Mesenchymal stem cell (in vitro differentiated cells and primary cell): ENCODE measurements at regions not wholly inside any gene's neighbourhood (a gene's known extent, or its start where the extent isn't known, plus 50 kb on each side); places are given as distances from the start of the nearest gene placed in this dataset.

Experiments
- DNase-seq: peaks from one replicate; pipeline ENCODE4 v3.0.0-alpha.2; 2013
- H2AFZ ChIP-seq: one replicate; pipeline ENCODE4 v1.6.1; 2013; ENCODE audit warnings: low read depth, mild to moderate bottlenecking, control low read depth, inconsistent platforms, low read length, moderate library complexity
- H2AK5ac ChIP-seq: 2 replicates; pipeline ENCODE4 v1.6.1; 2013; ENCODE audit warnings: low read length, moderate library complexity, mild to moderate bottlenecking, inconsistent platforms; ENCODE audit not compliant: severe bottlenecking
- H2BK120ac ChIP-seq: one replicate; pipeline ENCODE4 v1.6.1; 2013; ENCODE audit warnings: low read depth, mild to moderate bottlenecking, inconsistent platforms, low read length, moderate library complexity
- H2BK12ac ChIP-seq, 2 experiments: one replicate each; pipeline ENCODE4 v1.6.1; 2013; ENCODE audit warnings: inconsistent platforms in 2 of 2, low read length in 2 of 2, mild to moderate bottlenecking in 2 of 2, moderate library complexity in 2 of 2, control low read depth in 1 of 2
- H2BK15ac ChIP-seq: one replicate; pipeline ENCODE4 v1.6.1; 2013; ENCODE audit warnings: mild to moderate bottlenecking, low read depth, inconsistent platforms; ENCODE audit not compliant: poor library complexity, severe bottlenecking
- H2BK5ac ChIP-seq: 2 replicates; pipeline ENCODE4 v1.6.1; 2013; ENCODE audit warnings: low read depth, mild to moderate bottlenecking, low read length, control low read depth, inconsistent platforms; ENCODE audit not compliant: poor library complexity, severe bottlenecking
- H3K14ac ChIP-seq, 2 experiments: one replicate each; pipeline ENCODE4 v1.6.1; 2013; ENCODE audit warnings: inconsistent platforms in 2 of 2, low read length in 2 of 2, control low read depth in 1 of 2, mild to moderate bottlenecking in 1 of 2, moderate library complexity in 1 of 2
- H3K18ac ChIP-seq, 2 experiments: one replicate each; pipeline ENCODE4 v1.6.1; 2013; ENCODE audit warnings: inconsistent platforms in 2 of 2, low read length in 2 of 2, control low read depth in 1 of 2, low read depth in 1 of 2, mild to moderate bottlenecking in 1 of 2
- H3K23ac ChIP-seq, 2 experiments: one replicate each; pipeline ENCODE4 v1.6.1; 2013; ENCODE audit warnings: inconsistent platforms in 2 of 2, low read length in 2 of 2, mild to moderate bottlenecking in 2 of 2, moderate library complexity in 2 of 2, control low read depth in 1 of 2
- H3K27ac ChIP-seq: 2 replicates; pipeline ENCODE4 v1.5.1; 2013; ENCODE audit warnings: mild to moderate bottlenecking, moderate library complexity, low read length, control low read depth, inconsistent platforms; ENCODE audit not compliant: poor library complexity, severe bottlenecking
- H3K27me3 ChIP-seq, 2 experiments: 2 replicates each; pipeline versions ENCODE4 v1.6.1 to v1.7.0; 2013; ENCODE audit warnings: low read length in 2 of 2, mild to moderate bottlenecking in 2 of 2, moderate library complexity in 2 of 2, control low read depth in 1 of 2, inconsistent platforms in 1 of 2; ENCODE audit not compliant: control insufficient read depth in 1 of 2, insufficient read depth in 1 of 2
- H3K36me3 ChIP-seq, 2 experiments: 2 replicates each; pipeline versions ENCODE4 v1.6.1 to v1.7.0; 2013; ENCODE audit warnings: low read length in 2 of 2, control low read depth in 1 of 2, inconsistent platforms in 1 of 2, low read depth in 1 of 2, mild to moderate bottlenecking in 1 of 2; ENCODE audit not compliant: insufficient read depth in 2 of 2, control insufficient read depth in 1 of 2
- H3K4ac ChIP-seq, 2 experiments: one replicate each; pipeline ENCODE4 v1.6.1; 2013; ENCODE audit warnings: inconsistent platforms in 2 of 2, low read length in 2 of 2, mild to moderate bottlenecking in 2 of 2, moderate library complexity in 2 of 2, control low read depth in 1 of 2, low read depth in 1 of 2
- H3K4me1 ChIP-seq: 2 replicates; pipeline ENCODE4 v1.6.1; 2013; ENCODE audit warnings: low read depth, low read length, control low read depth; ENCODE audit not compliant: control insufficient read depth, insufficient read depth
- H3K4me2 ChIP-seq: 2 replicates; pipeline ENCODE4 v1.6.1; 2013; ENCODE audit warnings: low read length, mild to moderate bottlenecking, inconsistent platforms; ENCODE audit not compliant: poor library complexity, severe bottlenecking
- H3K4me3 ChIP-seq, 2 experiments: 2 replicates each; pipeline versions ENCODE4 v1.5.1 to v1.7.0; 2013; ENCODE audit warnings: low read length in 2 of 2, mild to moderate bottlenecking in 2 of 2, control low read depth in 1 of 2, low read depth in 1 of 2; ENCODE audit not compliant: insufficient read depth in 1 of 2
- H3K79me1 ChIP-seq: replicated peaks from 2 replicates; pipeline ENCODE4 v1.6.1; 2013; ENCODE audit warnings: mild to moderate bottlenecking, control low read depth, low read length, inconsistent platforms; ENCODE audit not compliant: poor library complexity, severe bottlenecking
- H3K9ac ChIP-seq: 2 replicates; pipeline ENCODE4 v1.7.0; 2013; ENCODE audit warnings: mild to moderate bottlenecking, low read length, moderate library complexity
- H3K9me3 ChIP-seq: 2 replicates; pipeline ENCODE4 v1.7.0; 2013; ENCODE audit warnings: mild to moderate bottlenecking, low read length; ENCODE audit not compliant: control insufficient read depth
- H4K8ac ChIP-seq: one replicate; pipeline ENCODE4 v1.6.1; 2013; ENCODE audit warnings: inconsistent platforms, mild to moderate bottlenecking, low read length, moderate library complexity
- H4K91ac ChIP-seq: one replicate; pipeline ENCODE4 v1.6.1; 2013; ENCODE audit warnings: mild to moderate bottlenecking, low read length, inconsistent platforms
- WGBS: methylation state at CpG from one replicate; pipeline ENCODE4 v1.1.7; 2013; ENCODE audit warnings: mixed read lengths; 5-methylcytosine and 5-hydroxymethylcytosine counted together

- H3K18ac ChIP-seq, result no peak overlapping the region
- H3K9ac ChIP-seq, result peak overlapping the region; percentile 88
- no peaks in the 10 kb centered on the region for H3K4me1 ChIP-seq
- H3K27me3 ChIP-seq, result no peaks in the 10 kb centered on the region
- no peaks in the 10 kb centered on the region for H3K36me3 ChIP-seq
- H2BK15ac ChIP-seq, result no peak overlapping the region
- no peak overlapping the region for H3K4me2 ChIP-seq
- no peak overlapping the region for H2BK120ac ChIP-seq
- peaks cover 3% of the 10 kb centered on the region for H3K9me3 ChIP-seq
- no peak overlapping the region for H3K4ac ChIP-seq
- H4K8ac ChIP-seq, result no peak overlapping the region
- 75% methylated on average over 1 of the region's 1 CpG for WGBS
- no peak overlapping the region for H3K23ac ChIP-seq
- no peak overlapping the region for H3K27ac ChIP-seq
- no peak overlapping the region for H2BK12ac ChIP-seq
- H3K4me3 ChIP-seq, result peak overlapping the region in 1 of 2 experiments; percentile 58
- H2AK5ac ChIP-seq, result no peak overlapping the region
- DNase-seq, result no peak
- H2BK5ac ChIP-seq, result no peak overlapping the region
- H3K79me1 ChIP-seq, result no peaks in the 10 kb centered on the region
- no peak overlapping the region for H4K91ac ChIP-seq
- H3K14ac ChIP-seq, result no peak overlapping the region
- no peak overlapping the region for H2AFZ ChIP-seq
These were observed 363.3 kb downstream of the ZNF516 start for GRCh38 chr18:76131738-76132137.

GRCh38 chr18:76130845-76131244 lies 364.2 kb downstream of the ZNF516 start:
- no peak overlapping the region for H3K14ac ChIP-seq
- H3K4me1 ChIP-seq, result no peaks in the 10 kb centered on the region
- DNase-seq, result no peak
- no peak overlapping the region for H4K8ac ChIP-seq
- H2AK5ac ChIP-seq, result no peak overlapping the region
- H3K23ac ChIP-seq, result no peak overlapping the region
- peak overlapping the region; percentile 88 for H3K9ac ChIP-seq
- no peak overlapping the region for H2AFZ ChIP-seq
- WGBS, result 89% methylated on average over 13 of the region's 13 CpGs
- no peak overlapping the region for H3K27ac ChIP-seq
- H2BK120ac ChIP-seq, result no peak overlapping the region
- no peak overlapping the region for H2BK15ac ChIP-seq
- no peak overlapping the region for H3K4ac ChIP-seq
- peak overlapping the region in 1 of 2 experiments; percentile 58 for H3K4me3 ChIP-seq
- no peak overlapping the region for H3K4me2 ChIP-seq
- no peak overlapping the region for H4K91ac ChIP-seq
- H3K36me3 ChIP-seq, result no peaks in the 10 kb centered on the region
- H2BK5ac ChIP-seq, result no peak overlapping the region
- peaks cover 3% of the 10 kb centered on the region for H3K9me3 ChIP-seq
- no peak overlapping the region for H3K18ac ChIP-seq
- no peaks in the 10 kb centered on the region for H3K79me1 ChIP-seq
- no peaks in the 10 kb centered on the region for H3K27me3 ChIP-seq
- no peak overlapping the region for H2BK12ac ChIP-seq

- Histone ChIP-seq H2BK12ac (no peak overlapping the region), H2BK15ac (no peak overlapping the region), H3K14ac (no peak overlapping the region), H2AFZ (no peak overlapping the region), H4K8ac (no peak overlapping the region), H3K79me1 (no peaks in the 10 kb centered on the region), H3K9me3 (no peaks in the 10 kb centered on the region), H3K27ac (no peak overlapping the region), H4K91ac (no peak overlapping the region), H3K23ac (no peak overlapping the region), H3K9ac (no peak overlapping the region), H3K18ac (no peak overlapping the region), H3K4me3 (no peak overlapping the region), H3K36me3 (no peaks in the 10 kb centered on the region), H3K4ac (no peak overlapping the region), H2BK5ac (no peak overlapping the region), H3K4me1 (no peaks in the 10 kb centered on the region), H2BK120ac (no peak overlapping the region), H3K4me2 (no peak overlapping the region), H3K27me3 (peaks cover 0 to 2% of the 10 kb centered on the region in 2 experiments), H2AK5ac (no peak overlapping the region)
- 69% methylated on average over 5 of the region's 6 CpGs for WGBS
- no peak for DNase-seq
These were observed 368.7 kb downstream of the ZNF516 start for GRCh38 chr18:76126327-76126726.

GRCh38 chr18:76121011-76121410 lies 374.0 kb downstream of the ZNF516 start:
- peaks cover 0 to 2% of the 10 kb centered on the region in 2 experiments for H3K27me3 ChIP-seq
- no peak overlapping the region for H3K9ac ChIP-seq
- no peak overlapping the region for H4K91ac ChIP-seq
- no peak overlapping the region for H3K27ac ChIP-seq
- H3K4me3 ChIP-seq, result no peak overlapping the region
- no peak overlapping the region for H3K14ac ChIP-seq
- no peak overlapping the region for H2BK5ac ChIP-seq
- H3K79me1 ChIP-seq, result no peaks in the 10 kb centered on the region
- no peaks in the 10 kb centered on the region for H3K9me3 ChIP-seq
- WGBS, result 90% methylated on average over 5 of the region's 5 CpGs
- no peak overlapping the region for H2BK12ac ChIP-seq
- H3K18ac ChIP-seq, result no peak overlapping the region
- no peak overlapping the region for H2AFZ ChIP-seq
- H4K8ac ChIP-seq, result no peak overlapping the region
- H3K36me3 ChIP-seq, result no peaks in the 10 kb centered on the region
- no peak overlapping the region for H2BK15ac ChIP-seq
- H3K4me1 ChIP-seq, result no peaks in the 10 kb centered on the region
- H3K4me2 ChIP-seq, result no peak overlapping the region
- no peak overlapping the region for H2BK120ac ChIP-seq
- H3K23ac ChIP-seq, result no peak overlapping the region
- no peak for DNase-seq
- no peak overlapping the region for H3K4ac ChIP-seq
- no peak overlapping the region for H2AK5ac ChIP-seq
